ENCODE measurements at regions not wholly inside any gene's neighbourhood (a gene's known extent, or its start where the extent isn't known, plus 50 kb on each side); places are given as distances from the start of the nearest gene placed in this dataset.

DNA sequence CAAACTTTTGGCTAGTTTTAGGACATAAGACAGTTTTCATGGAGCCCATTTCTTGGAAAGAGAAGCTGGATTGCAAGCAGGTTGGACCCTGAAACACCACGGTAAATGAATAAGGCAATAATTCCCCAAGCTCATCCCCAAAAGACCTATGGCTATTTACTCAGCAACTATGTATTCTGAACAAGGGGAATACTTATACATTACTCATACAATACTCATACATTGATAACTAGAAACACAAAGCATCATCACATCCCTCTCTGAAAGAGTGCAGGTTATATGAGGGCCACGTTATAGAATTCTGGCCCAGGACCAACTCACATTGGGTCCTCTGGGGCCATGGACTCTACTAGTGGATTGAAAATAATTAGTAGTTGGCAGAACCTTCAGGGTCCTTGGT is 154.8 kb downstream of the TMX3 start:
- no peak for TF ChIP-seq FOXP2 (optimal IDR thresholded peaks at IDR 0.05; ENCODE audit: borderline replicate concordance, extremely low read depth, extremely low read length, insufficient read depth)
- no peak for TF ChIP-seq REST (IDR thresholded peaks at IDR 0.05; ENCODE audit: insufficient read depth in 1 of 2, low read depth in 2 of 2, low read length in 2 of 2)
- TF ChIP-seq SIN3A (IDR thresholded peaks at IDR 0.05; ENCODE audit: borderline replicate concordance, insufficient read depth, low read length) = no peak
- TF ChIP-seq TAF1 (IDR thresholded peaks at IDR 0.05; ENCODE audit: borderline replicate concordance, insufficient read depth, low read length) = no peak
- no peak for TF ChIP-seq POLR2AphosphoS5 (IDR thresholded peaks at IDR 0.05; ENCODE audit: low read depth, low read length)

- TF ChIP-seq POLR2AphosphoS5 (IDR thresholded peaks at IDR 0.05; ENCODE audit: low read depth, low read length) = no peak
- no peak for TF ChIP-seq SIN3A (IDR thresholded peaks at IDR 0.05; ENCODE audit: borderline replicate concordance, insufficient read depth, low read length)
- TF ChIP-seq REST (IDR thresholded peaks at IDR 0.05; ENCODE audit: insufficient read depth in 1 of 2, low read depth in 2 of 2, low read length in 2 of 2) = no peak
- TF ChIP-seq TAF1 (IDR thresholded peaks at IDR 0.05; ENCODE audit: borderline replicate concordance, insufficient read depth, low read length) = no peak
- TF ChIP-seq FOXP2 (optimal IDR thresholded peaks at IDR 0.05; ENCODE audit: borderline replicate concordance, extremely low read depth, extremely low read length, insufficient read depth) = no peak
These were observed 157.7 kb downstream of the TMX3 start for GRCh38 chr18:68557183-68557582.

GRCh38 chr18:68555879-68556301 is 159.0 kb downstream of the TMX3 start:
- TF ChIP-seq FOXP2 (optimal IDR thresholded peaks at IDR 0.05; ENCODE audit: borderline replicate concordance, extremely low read depth, extremely low read length, insufficient read depth) = no peak
- no peak for TF ChIP-seq TAF1 (IDR thresholded peaks at IDR 0.05; ENCODE audit: borderline replicate concordance, insufficient read depth, low read length)
- no peak for TF ChIP-seq POLR2AphosphoS5 (IDR thresholded peaks at IDR 0.05; ENCODE audit: low read depth, low read length)
- no peak for TF ChIP-seq REST (IDR thresholded peaks at IDR 0.05; ENCODE audit: insufficient read depth in 1 of 2, low read depth in 2 of 2, low read length in 2 of 2)
- TF ChIP-seq SIN3A (IDR thresholded peaks at IDR 0.05; ENCODE audit: borderline replicate concordance, insufficient read depth, low read length) = no peak

GRCh38 chr18:68548904-68549870 is 165.7 kb downstream of the TMX3 start:
- TF ChIP-seq TAF1 (IDR thresholded peaks at IDR 0.05; ENCODE audit: borderline replicate concordance, insufficient read depth, low read length) (no peak), POLR2AphosphoS5 (IDR thresholded peaks at IDR 0.05; ENCODE audit: low read depth, low read length) (no peak), FOXP2 (optimal IDR thresholded peaks at IDR 0.05; ENCODE audit: borderline replicate concordance, extremely low read depth, extremely low read length, insufficient read depth) (no peak), REST (IDR thresholded peaks at IDR 0.05; ENCODE audit: insufficient read depth in 1 of 2, low read depth in 2 of 2, low read length in 2 of 2) (no peak), SIN3A (IDR thresholded peaks at IDR 0.05; ENCODE audit: borderline replicate concordance, insufficient read depth, low read length) (no peak)
